T-cell (primary cell): ENCODE measurements at regions not wholly inside any gene's neighbourhood (a gene's known extent, or its start where the extent isn't known, plus 50 kb on each side); places are given as distances from the start of the nearest gene placed in this dataset.

Experiments
- ATAC-seq, 4 experiments: fragments of 200-7000 bp in 3 of 4; fragments of 150-1000 bp in 1 of 4; cut with Tn5 transposase; replicated peaks in 1 of 4; 1 replicate in 3 of 4; 2 replicates in 1 of 4; pipeline ENCODE4 v1.10.0; 2021; ENCODE audit warnings: moderate library complexity in 3 of 4, mild to moderate bottlenecking in 2 of 4, moderate number of reproducible peaks in 1 of 4
- CTCF ChIA-PET, 2 donors: fragments of 300-600 bp; sonication (Branson Sonifier 250); formaldehyde crosslinking; loops; one replicate each; lab custom pipeline; 2022; ENCODE audit warnings: antibody characterized with exemption in 2 of 2; lab: Charles Lee
- POLR2A ChIA-PET, 2 donors: fragments of 300-600 bp; sonication (Branson Sonifier 250); formaldehyde crosslinking; loops; one replicate each; lab custom pipeline; 2022; ENCODE audit warnings: antibody characterized with exemption in 2 of 2; lab: Charles Lee
- DNase-seq, 35 experiments: peaks; one replicate each; pipeline versions ENCODE4 v3.0.0 to v3.0.0-alpha.2; 2013 to 2023
- H3K27ac ChIP-seq: one replicate; pipeline ENCODE4 v1.5.1; 2013; ENCODE audit warnings: low read length
- H3K27me3 ChIP-seq, 2 experiments: replicated peaks in 1 of 2; 1 replicate in 1 of 2; 2 replicates in 1 of 2; pipeline versions ENCODE4 v1.6.1 to v1.7.0; 2013; ENCODE audit warnings: low read length in 1 of 2, mixed read lengths in 1 of 2; ENCODE audit not compliant: control insufficient read depth in 2 of 2, insufficient read depth in 2 of 2; ENCODE audit errors: extremely low read depth in 1 of 2
- H3K36me3 ChIP-seq, 2 donors: 1 replicate in 1 of 2; 2 replicates in 1 of 2; pipeline versions ENCODE4 v1.6.1 to v1.7.0; 2013; ENCODE audit warnings: low read length in 1 of 2; ENCODE audit not compliant: control insufficient read depth in 2 of 2, insufficient read depth in 1 of 2; ENCODE audit errors: extremely low read depth in 1 of 2
- H3K4me1 ChIP-seq, 2 experiments: 1 replicate in 1 of 2; 2 replicates in 1 of 2; pipeline versions ENCODE4 v1.6.1 to v1.7.0; 2013; ENCODE audit warnings: low read length in 2 of 2, mixed read lengths in 1 of 2; ENCODE audit not compliant: insufficient read depth in 2 of 2, control insufficient read depth in 1 of 2; ENCODE audit errors: extremely low read depth in 1 of 2
- H3K4me3 ChIP-seq, 2 donors: 1 replicate in 1 of 2; 2 replicates in 1 of 2; pipeline versions ENCODE4 v1.5.1 to v1.7.0; 2013; ENCODE audit warnings: mild to moderate bottlenecking in 2 of 2, low read length in 1 of 2, moderate library complexity in 1 of 2; ENCODE audit not compliant: control insufficient read depth in 1 of 2; ENCODE audit errors: extremely low read depth in 1 of 2
- H3K9me3 ChIP-seq: 2 replicates; pipeline ENCODE4 v1.7.0; 2013
- H3K27ac Mint-ChIP-seq, 2 donors: one replicate each; pipeline ENCODE4 v1.8.0; 2020 to 2021; ENCODE audit warnings: mild to moderate bottlenecking in 2 of 2, mixed read lengths in 2 of 2
- H3K27me3 Mint-ChIP-seq, 2 donors: one replicate each; pipeline ENCODE4 v1.8.0; 2021 to 2022; ENCODE audit warnings: mixed read lengths in 2 of 2
- H3K36me3 Mint-ChIP-seq: one replicate; pipeline ENCODE4 v1.8.0; 2021; ENCODE audit warnings: mixed read lengths
- H3K4me1 Mint-ChIP-seq, 3 donors: one replicate each; pipeline ENCODE4 v1.8.0; 2020 to 2022; ENCODE audit warnings: mixed read lengths in 3 of 3, mild to moderate bottlenecking in 1 of 3
- H3K4me3 Mint-ChIP-seq, 3 donors: one replicate each; pipeline ENCODE4 v1.8.0; 2020 to 2022; ENCODE audit warnings: mild to moderate bottlenecking in 3 of 3, mixed read lengths in 3 of 3, moderate library complexity in 3 of 3
- H3K9me3 Mint-ChIP-seq, 3 donors: one replicate each; pipeline ENCODE4 v1.8.0; 2020 to 2022; ENCODE audit warnings: mixed read lengths in 3 of 3
- WGBS: methylation state at CpG from one replicate; pipeline ENCODE4 v1.1.5; 2013; ENCODE audit warnings: missing lambda C conversion rate; ENCODE audit not compliant: insufficient coverage; 5-methylcytosine and 5-hydroxymethylcytosine counted together

- CTCF ChIA-PET = no interaction called here
- no peaks in the 10 kb centered on the region for H3K4me1 Mint-ChIP-seq
- no peaks in the 10 kb centered on the region for H3K27me3 Mint-ChIP-seq
- peaks cover 0 to 9% (median 6%) of the 10 kb centered on the region in 3 donors for H3K9me3 Mint-ChIP-seq
- Histone ChIP-seq H3K27me3 (no peaks in the 10 kb centered on the region), H3K4me1 (no peaks in the 10 kb centered on the region), H3K36me3 (no peaks in the 10 kb centered on the region), H3K9me3 (no peaks in the 10 kb centered on the region), H3K27ac (no peak overlapping the region), H3K4me3 (no peak overlapping the region)
- no peaks in the 10 kb centered on the region for H3K36me3 Mint-ChIP-seq
- H3K4me3 Mint-ChIP-seq = no peak overlapping the region
- ATAC-seq (no peak), DNase-seq (no peak)
- POLR2A ChIA-PET = no interaction called here
- WGBS = 100% methylated on average over 1 of the region's 6 CpGs
- H3K27ac Mint-ChIP-seq = no peak overlapping the region
These were observed 1375.0 kb upstream of the ADGRL3 start for GRCh38 chr4:59825104-59825503.

GRCh38 chr4:59831746-59832145 is 1368.4 kb upstream of the ADGRL3 start:
- Mint-ChIP-seq H3K9me3 (peaks cover 4 to 9% (median 7%) of the 10 kb centered on the region in 3 donors), H3K4me1 (no peaks in the 10 kb centered on the region), H3K4me3 (no peak overlapping the region), H3K27me3 (no peaks in the 10 kb centered on the region), H3K36me3 (no peaks in the 10 kb centered on the region), H3K27ac (no peak overlapping the region)
- H3K36me3 ChIP-seq = no peaks in the 10 kb centered on the region
- DNase-seq (no peak), ATAC-seq (no peak)
- POLR2A ChIA-PET = no interaction called here
- H3K27ac ChIP-seq = no peak overlapping the region
- WGBS = no CpG with 5 or more reads among the region's 2 CpGs
- H3K4me3 ChIP-seq = no peak overlapping the region
- no peaks in the 10 kb centered on the region for H3K4me1 ChIP-seq
- H3K27me3 ChIP-seq = no peaks in the 10 kb centered on the region
- CTCF ChIA-PET = no interaction called here
- H3K9me3 ChIP-seq = no peaks in the 10 kb centered on the region

GRCh38 chr4:59834943-59835342 is 1365.2 kb upstream of the ADGRL3 start:
- no peaks in the 10 kb centered on the region for H3K9me3 ChIP-seq
- H3K27ac ChIP-seq = no peak overlapping the region
- no peaks in the 10 kb centered on the region for H3K4me1 ChIP-seq
- no peak for DNase-seq
- Mint-ChIP-seq H3K36me3 (no peaks in the 10 kb centered on the region), H3K27ac (no peak overlapping the region), H3K4me3 (no peak overlapping the region), H3K4me1 (no peaks in the 10 kb centered on the region), H3K27me3 (no peaks in the 10 kb centered on the region), H3K9me3 (peaks cover 4 to 12% (median 8%) of the 10 kb centered on the region in 3 donors)
- POLR2A ChIA-PET = no interaction called here
- no peak overlapping the region for H3K4me3 ChIP-seq
- no peaks in the 10 kb centered on the region for H3K27me3 ChIP-seq
- no peak for ATAC-seq
- CTCF ChIA-PET = no interaction called here
- no peaks in the 10 kb centered on the region for H3K36me3 ChIP-seq

- WGBS = no CpG with 5 or more reads among the region's 1 CpG
- no peak overlapping the region for H3K4me3 Mint-ChIP-seq
- DNase-seq (no peak), ATAC-seq (no peak)
- H3K27ac Mint-ChIP-seq = no peak overlapping the region
- H3K4me3 ChIP-seq = no peak overlapping the region
- H3K4me1 ChIP-seq = no peaks in the 10 kb centered on the region
- CTCF ChIA-PET = interaction anchor here in 1 of 2 donors (0.6 kb wide), 1 partner anchor 249 kb away, joined by 3 read pairs; no protein-coding TSS in a partner anchor
- POLR2A ChIA-PET = no interaction called here
- no peaks in the 10 kb centered on the region for H3K9me3 ChIP-seq
- no peaks in the 10 kb centered on the region for H3K36me3 ChIP-seq
- no peak overlapping the region for H3K27ac ChIP-seq
- no peaks in the 10 kb centered on the region for H3K4me1 Mint-ChIP-seq
- no peaks in the 10 kb centered on the region for H3K27me3 Mint-ChIP-seq
- H3K27me3 ChIP-seq = no peaks in the 10 kb centered on the region
- H3K36me3 Mint-ChIP-seq = no peaks in the 10 kb centered on the region
- H3K9me3 Mint-ChIP-seq = peaks cover 0 to 17% (median 12%) of the 10 kb centered on the region in 3 donors
These were observed 1362.4 kb upstream of the ADGRL3 start for GRCh38 chr4:59837751-59838150.

GRCh38 chr4:59838236-59838635 is 1361.9 kb upstream of the ADGRL3 start:
- DNase-seq (no peak), ATAC-seq (no peak)
- H3K36me3 ChIP-seq = no peaks in the 10 kb centered on the region
- 93% methylated on average over 3 of the region's 3 CpGs for WGBS
- H3K36me3 Mint-ChIP-seq = no peaks in the 10 kb centered on the region
- H3K27me3 Mint-ChIP-seq = no peaks in the 10 kb centered on the region
- no peaks in the 10 kb centered on the region for H3K27me3 ChIP-seq
- H3K27ac ChIP-seq = no peak overlapping the region
- H3K4me3 ChIP-seq = no peak overlapping the region
- peaks cover 0 to 17% (median 14%) of the 10 kb centered on the region in 3 donors for H3K9me3 Mint-ChIP-seq
- ChIA-PET POLR2A (no interaction called here), CTCF (no interaction called here)
- no peaks in the 10 kb centered on the region for H3K4me1 Mint-ChIP-seq
- H3K4me3 Mint-ChIP-seq = no peak overlapping the region
- H3K27ac Mint-ChIP-seq = no peak overlapping the region
- no peaks in the 10 kb centered on the region for H3K4me1 ChIP-seq
- H3K9me3 ChIP-seq = no peaks in the 10 kb centered on the region

- H3K9me3 ChIP-seq = no peaks in the 10 kb centered on the region
- H3K36me3 ChIP-seq = no peaks in the 10 kb centered on the region
- H3K27me3 ChIP-seq = no peaks in the 10 kb centered on the region
- WGBS = no CpG with 5 or more reads among the region's 1 CpG
- no peak overlapping the region for H3K27ac ChIP-seq
- H3K4me1 ChIP-seq = no peaks in the 10 kb centered on the region
- no peaks in the 10 kb centered on the region for H3K27me3 Mint-ChIP-seq
- no peak overlapping the region for H3K4me3 ChIP-seq
- DNase-seq = no peak
- H3K9me3 Mint-ChIP-seq = peaks cover 20 to 29% (median 23%) of the 10 kb centered on the region in 3 donors
- H3K36me3 Mint-ChIP-seq = no peaks in the 10 kb centered on the region
- no peaks in the 10 kb centered on the region for H3K4me1 Mint-ChIP-seq
- no peak overlapping the region for H3K27ac Mint-ChIP-seq
- ChIA-PET CTCF (no interaction called here), POLR2A (no interaction called here)
- no peak for ATAC-seq
- H3K4me3 Mint-ChIP-seq = no peak overlapping the region
These were observed 1358.4 kb upstream of the ADGRL3 start for GRCh38 chr4:59841698-59842097.

- Histone ChIP-seq H3K27me3 (no peaks in the 10 kb centered on the region), H3K36me3 (no peaks in the 10 kb centered on the region), H3K4me3 (no peak overlapping the region), H3K9me3 (no peaks in the 10 kb centered on the region), H3K27ac (no peak overlapping the region), H3K4me1 (no peaks in the 10 kb centered on the region)
- DNase-seq (no peak), ATAC-seq (no peak)
- Mint-ChIP-seq H3K4me3 (no peak overlapping the region), H3K4me1 (no peaks in the 10 kb centered on the region), H3K27me3 (no peaks in the 10 kb centered on the region), H3K9me3 (peaks cover 18 to 23% (median 18%) of the 10 kb centered on the region in 3 donors), H3K27ac (no peak overlapping the region), H3K36me3 (no peaks in the 10 kb centered on the region)
- WGBS = 88% methylated on average over 1 of the region's 2 CpGs
- POLR2A ChIA-PET = interaction anchor here in 1 of 2 donors (0.7 kb wide), 1 partner anchor 445 kb away, joined by 3 read pairs; no protein-coding TSS in a partner anchor
- CTCF ChIA-PET = no interaction called here
These were observed 1351.7 kb upstream of the ADGRL3 start for GRCh38 chr4:59848457-59848856.
